ENCODE measurements at regions not wholly inside any gene's neighbourhood (a gene's known extent, or its start where the extent isn't known, plus 50 kb on each side); places are given as distances from the start of the nearest gene placed in this dataset.
A peak's percentile ranks its signal among the peaks of the same experiment; 100 is the strongest.

DNA sequence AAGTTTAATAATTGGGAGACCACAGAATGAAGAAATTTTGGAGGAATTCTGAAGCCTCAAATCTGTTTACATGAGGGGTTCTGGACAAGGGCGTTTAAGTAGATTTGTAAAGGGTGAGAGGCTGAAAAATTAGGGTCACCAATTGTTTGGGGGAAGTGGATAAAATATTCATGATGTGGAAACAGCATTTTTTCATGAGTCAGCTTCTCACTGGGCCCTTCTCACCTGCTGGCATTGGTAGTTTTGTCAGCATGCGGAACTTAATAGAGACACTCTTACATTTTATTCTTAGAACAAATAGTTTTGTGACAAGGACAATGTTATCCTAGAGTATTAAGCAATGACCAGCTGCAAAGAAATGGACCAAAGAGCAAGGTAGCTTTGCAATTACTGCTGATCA, 634.4 kb downstream of the LRFN5 start:
- no peak for DNase-seq

GRCh38 chr14:42229976-42230375, 623.3 kb downstream of the LRFN5 start:
- no peak for DNase-seq

DNA sequence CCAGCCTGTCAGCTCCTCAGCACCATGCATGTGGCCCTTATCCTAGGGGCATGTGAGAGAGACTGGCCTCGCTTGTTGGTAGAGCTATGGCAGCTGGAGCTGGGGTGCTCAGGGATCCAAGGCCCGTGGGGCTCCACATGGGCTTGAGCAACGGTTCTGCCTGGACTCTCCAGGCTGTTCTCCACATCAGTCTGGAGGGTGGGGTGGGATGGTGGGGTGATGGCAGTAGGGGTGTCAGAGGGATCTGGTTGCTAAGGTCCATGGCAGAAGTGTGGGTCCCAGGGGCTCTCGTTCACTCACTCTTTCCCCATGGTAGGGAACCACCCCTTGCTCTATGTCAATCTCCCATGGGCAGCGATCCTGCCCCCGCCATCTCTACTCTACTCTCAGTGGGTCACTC, 622.6 kb downstream of the LRFN5 start:
- DNase-seq, result no peak

- DNase-seq, result no peak
Observed at GRCh38 chr14:42228611-42229010, 621.9 kb downstream of the LRFN5 start.

GRCh38 chr14:42224053-42224888, 617.6 kb downstream of the LRFN5 start:
- peak; percentile 79 for DNase-seq

GRCh38 chr14:42222924-42223471, 616.3 kb downstream of the LRFN5 start:
- peak; percentile 94 for DNase-seq

DNA sequence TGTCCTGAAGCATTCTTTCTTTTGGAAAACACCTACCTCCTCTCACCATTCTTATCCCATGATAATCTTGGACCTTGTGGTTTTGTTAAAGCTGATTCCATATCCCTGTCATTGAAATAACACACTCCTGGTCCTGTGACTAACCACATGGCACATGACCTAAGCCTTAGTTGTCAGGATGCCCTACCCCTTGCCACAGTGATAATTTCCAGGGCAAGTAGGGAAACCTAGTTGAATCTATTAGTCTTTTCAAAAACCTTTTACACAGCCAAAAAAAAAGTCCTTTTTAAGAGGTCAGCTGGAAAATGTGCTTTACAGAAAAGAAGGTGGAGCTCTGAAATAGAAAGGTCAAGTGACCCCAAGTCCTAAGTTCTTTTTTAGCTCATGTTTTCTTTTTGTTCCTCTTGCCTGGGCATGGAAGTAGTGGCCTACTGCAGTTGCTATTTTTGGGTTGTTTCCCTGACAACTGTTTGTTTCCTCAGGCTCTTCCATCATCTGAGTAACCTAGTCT, 608.4 kb downstream of the LRFN5 start:
- no peak for DNase-seq

DNA sequence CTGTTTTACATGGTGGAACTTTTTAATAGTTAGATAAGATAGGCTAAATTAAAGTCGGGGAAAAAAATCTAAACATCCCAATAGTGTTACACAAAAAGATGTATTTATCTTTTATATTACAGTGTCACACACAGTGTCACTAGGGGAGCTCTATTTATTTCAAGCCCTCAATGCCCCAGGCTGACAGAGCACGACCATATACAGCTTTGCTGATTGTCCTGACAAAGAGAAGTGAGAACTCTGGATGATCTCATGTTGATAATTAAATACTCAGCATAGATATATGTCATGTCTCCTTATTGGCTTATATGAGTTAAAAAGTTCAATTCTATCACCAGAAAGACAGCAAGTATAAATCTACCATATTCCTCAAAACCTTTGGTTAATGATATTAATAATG, 594.3 kb downstream of the LRFN5 start:
- no peak for DNase-seq

GRCh38 chr14:42198010-42198409, 591.3 kb downstream of the LRFN5 start:
- DNase-seq, result no peak

GRCh38 chr14:42192738-42193653, 586.3 kb downstream of the LRFN5 start:
- no peak for DNase-seq

DNA sequence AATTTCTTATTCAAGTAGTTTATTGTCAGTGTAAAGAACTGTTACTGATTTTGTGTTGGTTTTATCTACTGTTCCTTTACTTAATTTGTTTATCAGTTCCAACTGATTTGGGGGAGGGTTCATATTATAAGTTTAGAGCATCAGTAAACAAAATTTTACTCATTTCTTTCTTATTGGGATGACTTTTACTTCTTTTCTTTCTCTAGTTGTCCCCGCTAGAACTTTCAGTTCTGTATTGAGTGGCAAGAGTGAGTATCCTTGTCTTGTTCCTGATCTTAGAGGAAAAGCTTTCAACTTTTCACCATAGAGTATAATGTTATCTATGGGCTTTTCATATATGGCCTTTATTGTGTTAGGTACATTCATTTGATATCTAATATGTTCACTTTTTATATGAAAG, 584.1 kb downstream of the LRFN5 start:
- DNase-seq, result no peak

DNA sequence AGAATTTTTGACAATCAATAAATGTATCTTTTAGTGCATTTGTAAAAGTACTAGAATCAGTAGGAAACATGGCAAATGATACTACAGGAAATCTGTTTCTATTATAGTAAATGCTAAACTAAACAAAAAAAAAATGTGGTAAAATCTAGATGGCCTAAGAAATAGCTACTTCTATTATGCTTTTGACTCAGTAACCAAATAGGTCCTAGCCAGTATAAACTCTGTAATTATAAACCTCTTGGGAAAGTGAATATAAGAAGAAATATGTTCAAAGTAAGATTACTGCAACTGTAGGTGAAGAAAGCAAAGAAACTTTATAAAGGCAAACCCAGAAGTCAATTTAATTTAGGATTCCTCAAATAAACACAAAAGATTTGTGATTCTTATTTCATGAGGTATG, 581.2 kb downstream of the LRFN5 start:
- no peak for DNase-seq

DNA sequence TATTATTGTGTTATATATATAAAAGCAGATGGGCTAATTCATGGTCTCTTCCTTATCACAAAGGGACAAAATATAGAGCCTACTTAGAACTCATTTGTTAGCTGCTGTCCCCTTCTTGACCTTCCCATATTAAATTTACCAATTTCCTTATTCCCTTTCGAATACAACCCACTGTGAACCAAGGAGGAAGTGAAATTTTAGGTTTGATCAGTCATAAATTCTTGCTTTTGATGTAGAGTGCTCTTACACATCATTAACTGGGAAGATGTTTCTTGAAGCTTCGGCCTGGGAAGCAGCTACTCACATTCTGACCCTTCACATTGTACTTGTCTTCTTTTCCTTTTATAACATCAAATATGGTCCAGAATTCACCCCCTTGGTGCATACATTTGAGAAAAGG, 579.0 kb downstream of the LRFN5 start:
- DNase-seq, result no peak

DNA sequence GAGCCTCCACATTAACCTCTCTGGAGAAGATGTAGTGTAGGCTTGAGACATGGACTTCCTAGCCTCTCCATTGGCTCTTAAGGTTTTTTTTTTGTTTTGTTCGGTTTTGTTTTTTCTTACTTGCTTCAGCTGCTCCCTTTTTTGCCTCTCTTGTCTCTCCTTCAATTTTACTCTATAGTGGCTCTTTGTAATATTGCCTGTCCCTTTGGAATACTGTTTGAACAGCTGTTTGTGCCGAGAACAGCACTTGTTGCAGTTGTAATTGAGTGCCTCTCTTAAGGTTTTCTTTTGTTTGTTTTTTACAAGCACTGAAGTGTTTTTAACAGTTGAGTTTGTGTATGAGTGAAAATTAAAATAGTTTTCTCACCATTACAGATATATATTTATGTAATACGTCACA, 567.7 kb downstream of the LRFN5 start:
- peak; percentile 94 for DNase-seq

DNA sequence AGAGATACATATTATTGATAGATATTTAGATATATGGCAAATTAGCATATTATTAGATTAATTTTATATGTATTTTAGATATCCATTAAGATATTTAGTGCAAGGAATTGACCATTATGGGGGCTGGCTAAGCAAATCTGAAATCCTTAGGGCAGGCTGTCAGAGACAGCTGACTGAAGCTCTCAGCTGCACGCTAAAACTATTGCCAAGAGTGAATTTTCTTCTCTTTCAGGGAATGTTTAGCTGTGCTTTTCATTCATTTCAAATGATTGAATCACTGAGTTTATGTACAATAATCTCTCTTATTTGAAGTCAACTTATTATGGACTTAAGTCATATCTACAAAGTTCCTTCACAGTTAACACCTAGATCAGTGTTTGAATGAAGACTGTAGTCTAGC, 566.5 kb downstream of the LRFN5 start:
- DNase-seq, result no peak

- DNase-seq, result no peak
Observed at GRCh38 chr14:42172304-42172703, 565.6 kb downstream of the LRFN5 start.

DNA sequence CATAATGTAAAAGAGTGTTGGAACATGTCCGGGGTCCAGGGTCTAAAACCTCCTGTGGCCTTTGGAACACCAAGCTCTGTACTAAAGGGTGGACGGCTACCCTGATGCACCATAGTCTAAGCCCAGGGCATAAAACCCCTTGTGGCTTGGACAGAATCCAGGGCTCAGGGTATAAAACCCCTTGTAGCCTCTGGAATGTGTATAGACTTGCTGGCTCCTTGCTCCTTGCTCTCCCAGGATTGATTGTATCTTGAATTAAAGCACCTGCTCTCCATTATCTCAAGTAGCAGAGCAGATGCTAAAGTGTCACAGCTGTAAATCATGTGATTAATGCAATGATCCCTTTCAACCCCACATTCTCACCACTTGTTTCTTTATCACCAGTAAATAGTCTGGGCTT, 556.5 kb downstream of the LRFN5 start:
- DNase-seq, result peak; percentile 63

DNA sequence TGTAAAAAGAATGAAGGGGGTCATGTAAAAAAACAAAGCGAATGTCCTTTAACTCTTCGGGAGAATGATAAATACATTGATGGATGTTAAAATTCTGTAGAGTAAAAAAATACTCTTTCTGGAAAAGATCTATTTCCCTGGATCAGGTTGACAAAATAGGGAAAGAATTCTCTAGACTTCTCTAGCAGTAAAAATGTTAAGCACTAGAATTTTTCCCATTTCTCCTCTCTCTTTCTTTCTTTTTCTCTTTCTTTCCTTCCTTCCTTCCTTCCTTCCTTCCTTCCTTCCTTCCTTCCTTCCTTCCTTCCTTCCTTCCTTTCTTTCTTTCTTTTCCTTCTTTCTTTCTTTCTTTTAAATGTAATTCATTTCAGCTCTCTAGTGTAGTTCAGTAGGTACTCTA, 552.5 kb downstream of the LRFN5 start:
- no peak for DNase-seq

DNA sequence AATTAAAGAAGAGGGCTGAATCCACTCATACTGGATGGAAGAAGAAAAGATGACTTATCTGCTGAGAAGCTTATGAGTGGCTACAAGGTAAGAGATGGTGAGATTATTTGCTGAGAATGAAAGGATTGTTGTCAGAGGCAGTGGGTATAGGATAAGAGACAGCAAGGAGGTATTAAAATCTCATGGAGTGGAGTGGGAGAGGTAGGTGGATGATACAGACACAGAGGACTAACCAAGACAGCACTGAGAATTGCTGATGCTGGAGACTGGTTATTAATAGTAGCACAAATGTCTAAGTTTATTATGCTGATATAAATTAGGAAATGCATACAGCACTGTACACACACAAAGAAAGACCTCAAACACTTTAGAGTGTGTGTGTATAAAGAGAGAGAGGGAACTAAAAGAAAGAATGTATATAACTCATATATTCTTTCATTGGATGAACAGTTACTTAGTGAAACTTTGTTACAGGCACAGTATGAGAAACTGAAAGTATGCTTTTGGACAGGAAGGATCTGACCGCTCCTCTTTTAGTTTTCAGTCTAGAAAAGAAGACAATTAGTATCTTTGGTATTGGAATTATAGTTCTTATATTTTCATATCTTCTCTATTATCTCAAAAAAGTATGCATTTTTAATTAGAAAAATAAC, 543.1 kb downstream of the LRFN5 start:
- no peak for DNase-seq

GRCh38 chr14:42145766-42146165, 539.1 kb downstream of the LRFN5 start:
- DNase-seq, result no peak

- no peak for DNase-seq
Observed at GRCh38 chr14:42143114-42143513, 536.4 kb downstream of the LRFN5 start.

DNA sequence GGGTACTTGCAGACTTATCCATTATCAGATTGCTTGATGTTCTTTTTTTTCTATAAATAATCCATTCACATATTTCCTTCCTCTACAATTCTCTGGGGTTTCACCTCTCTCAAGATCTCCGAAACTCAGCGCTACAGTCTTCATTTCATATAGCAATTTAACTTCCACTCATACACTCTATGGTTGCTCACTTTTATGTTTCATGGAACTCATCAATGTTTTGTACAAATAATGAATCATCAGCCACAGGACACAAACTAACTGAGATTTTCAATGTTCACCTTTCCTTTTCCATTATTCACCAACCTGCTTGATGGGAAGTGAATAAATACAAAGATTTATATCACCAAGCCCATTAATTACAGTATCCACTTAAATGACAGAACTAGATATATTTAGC, 534.7 kb downstream of the LRFN5 start:
- DNase-seq, result no peak

GRCh38 chr14:42140831-42141279, 534.2 kb downstream of the LRFN5 start:
- DNase-seq, result no peak

Measured in NCI-H510A treated with DMSO at 0.1 percent for 48 hours (cell line).